GM19452 (cell line): ENCODE measurements at regions not wholly inside any gene's neighbourhood (a gene's known extent, or its start where the extent isn't known, plus 50 kb on each side); places are given as distances from the start of the nearest gene placed in this dataset.

Experiments
- ATAC-seq: cut with Tn5 transposase; IDR thresholded peaks from one replicate; pipeline ENCODE4 v1.9.1; 2021; ENCODE audit not compliant: unreplicated experiment

- ATAC-seq: no peak
Measured at GRCh38 chr2:15763822-15764682, 172.4 kb downstream of the DDX1 start.

GRCh38 chr2:15764683-15765011 lies 173.0 kb downstream of the DDX1 start:
- no peak for ATAC-seq

DNA sequence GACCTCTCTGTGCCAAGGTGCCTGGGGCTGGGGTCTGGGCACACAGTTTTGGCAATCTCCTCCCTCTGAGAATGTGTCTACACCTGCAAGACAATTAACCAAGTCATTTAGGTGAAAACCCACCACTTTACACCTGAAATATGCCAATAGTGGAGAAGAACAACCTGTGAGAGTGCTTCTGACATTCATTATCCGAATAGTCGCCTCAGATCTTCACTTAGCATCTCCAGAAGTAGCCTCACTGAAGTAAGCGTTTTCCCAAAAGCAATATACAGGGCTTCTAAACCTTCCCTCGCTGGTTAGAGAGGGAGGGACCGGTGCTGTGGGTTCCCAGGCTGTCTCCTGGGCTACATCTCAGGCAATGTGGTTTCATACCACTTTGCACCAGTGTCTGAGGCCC lies 173.5 kb downstream of the DDX1 start:
- no peak for ATAC-seq

DNA sequence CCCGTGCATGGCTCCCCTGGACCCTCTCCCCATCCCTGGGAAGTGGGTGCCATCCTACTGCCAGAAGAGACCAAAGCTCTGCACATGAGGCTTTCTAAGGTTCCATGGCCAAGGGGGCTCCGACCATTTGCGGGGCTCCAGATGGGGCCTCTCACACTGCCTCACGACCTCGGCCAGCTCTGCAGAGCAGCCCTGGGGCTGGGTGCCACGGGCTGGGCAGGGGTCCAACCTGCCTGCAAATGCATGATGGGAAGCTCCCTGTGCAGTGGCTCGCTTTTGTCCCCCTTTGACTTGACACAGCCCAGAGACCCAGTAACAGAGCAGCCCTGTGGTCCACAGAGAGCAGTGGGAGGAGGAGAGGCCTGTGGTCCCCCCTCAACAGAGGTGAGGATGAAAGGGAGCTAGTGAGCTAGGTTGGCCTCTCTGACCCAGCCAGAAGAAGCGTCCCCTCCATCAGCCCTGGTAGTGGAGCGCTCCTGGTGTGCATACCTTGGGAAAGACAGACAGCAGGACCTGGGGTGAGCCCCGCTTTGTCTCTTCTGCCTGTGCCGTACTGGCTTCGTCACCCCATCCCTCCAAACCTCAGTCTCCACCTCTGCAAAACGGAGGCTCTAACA lies 174.1 kb downstream of the DDX1 start:
- ATAC-seq: no peak

DNA sequence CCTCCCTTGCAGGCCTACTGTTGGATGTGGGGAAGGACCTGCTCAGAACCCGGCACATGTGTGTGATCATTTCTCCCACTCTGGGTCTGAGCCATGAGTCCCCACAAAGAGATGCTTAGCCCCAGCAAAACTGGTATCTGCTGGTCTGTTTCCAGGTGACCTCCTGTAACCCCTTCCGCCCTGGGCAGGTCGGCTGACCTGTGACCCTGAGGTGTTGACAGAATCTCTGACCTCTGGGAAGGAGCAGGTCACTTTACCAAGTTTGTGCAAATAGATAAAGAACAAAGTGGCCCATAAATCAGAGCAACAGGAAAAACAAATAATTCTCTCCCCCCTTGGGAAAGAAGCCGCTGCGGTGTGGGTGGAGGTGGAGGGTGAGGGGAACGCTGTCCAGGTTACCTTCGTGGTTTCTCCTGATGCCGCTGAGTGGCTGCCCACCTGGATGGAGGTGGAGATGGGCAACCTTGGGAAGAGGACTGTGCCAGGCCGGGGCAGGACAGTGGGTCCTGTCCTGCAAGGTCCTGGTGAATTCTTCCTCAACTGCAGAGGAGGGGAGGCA lies 174.0 kb upstream of the MYCN start:
- ATAC-seq: no peak

- ATAC-seq: no peak
Measured at GRCh38 chr2:15766911-15767597, 173.3 kb upstream of the MYCN start.

DNA sequence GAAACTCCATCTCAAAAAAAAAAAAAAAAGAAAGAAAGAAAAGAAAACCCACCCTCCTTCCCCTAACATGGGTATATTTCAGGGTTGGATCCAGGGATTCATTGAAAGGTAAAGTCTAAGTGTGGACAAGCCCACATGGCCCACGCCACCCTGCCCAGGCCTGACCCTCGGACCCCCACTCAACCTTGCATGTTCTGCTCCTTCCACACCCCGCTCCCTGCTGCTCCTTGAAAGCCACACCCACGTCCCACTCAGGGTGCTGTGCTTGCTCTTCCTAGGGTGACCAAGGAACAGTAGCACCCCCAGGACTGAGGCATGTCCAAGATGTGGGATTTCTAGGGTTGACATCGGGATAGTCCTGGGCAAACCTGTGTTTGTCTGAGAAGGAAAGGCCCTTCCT lies 172.7 kb upstream of the MYCN start:
- ATAC-seq: no peak

- no peak for ATAC-seq
Measured at GRCh38 chr2:15768142-15768541, 172.2 kb upstream of the MYCN start.

DNA sequence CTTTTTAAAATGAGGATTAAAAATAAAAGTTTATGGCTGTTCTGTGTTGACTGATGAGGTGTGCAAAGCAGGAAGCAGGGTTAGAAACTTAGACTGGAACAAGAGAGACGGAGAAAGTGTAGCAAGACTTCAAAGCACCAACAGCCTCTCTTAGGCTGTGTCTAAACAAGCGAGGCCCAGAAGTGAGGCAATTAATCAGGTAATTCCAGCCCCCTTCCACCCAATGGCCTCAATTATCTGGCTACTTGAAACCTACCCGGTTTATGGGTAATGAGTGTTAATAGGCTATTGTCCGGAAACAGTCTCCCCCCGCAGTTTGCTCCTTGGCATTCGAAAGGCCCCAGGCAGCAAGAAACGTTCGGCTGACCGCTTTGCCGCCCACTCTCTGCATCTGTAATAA lies 171.7 kb upstream of the MYCN start:
- no peak for ATAC-seq

DNA sequence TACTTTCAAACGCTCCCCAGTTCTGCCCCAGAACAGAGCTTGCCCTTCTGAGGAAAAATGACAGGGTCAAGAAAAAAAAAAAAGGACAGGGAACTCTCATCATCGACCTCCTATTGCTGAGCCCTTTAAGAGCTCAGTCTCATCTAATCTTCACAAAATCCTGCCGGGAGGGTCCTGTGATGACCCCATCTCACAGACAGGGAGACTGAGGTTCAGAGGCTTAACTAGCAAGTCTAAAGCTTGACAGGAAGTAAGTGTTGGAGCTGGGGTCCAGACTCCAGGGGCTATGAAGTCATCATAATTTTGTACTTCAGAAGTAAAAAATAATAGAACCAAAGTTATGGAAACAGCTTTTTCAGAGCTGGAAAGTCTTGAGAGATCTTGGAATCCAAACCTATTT lies 171.1 kb upstream of the MYCN start:
- no peak for ATAC-seq

DNA sequence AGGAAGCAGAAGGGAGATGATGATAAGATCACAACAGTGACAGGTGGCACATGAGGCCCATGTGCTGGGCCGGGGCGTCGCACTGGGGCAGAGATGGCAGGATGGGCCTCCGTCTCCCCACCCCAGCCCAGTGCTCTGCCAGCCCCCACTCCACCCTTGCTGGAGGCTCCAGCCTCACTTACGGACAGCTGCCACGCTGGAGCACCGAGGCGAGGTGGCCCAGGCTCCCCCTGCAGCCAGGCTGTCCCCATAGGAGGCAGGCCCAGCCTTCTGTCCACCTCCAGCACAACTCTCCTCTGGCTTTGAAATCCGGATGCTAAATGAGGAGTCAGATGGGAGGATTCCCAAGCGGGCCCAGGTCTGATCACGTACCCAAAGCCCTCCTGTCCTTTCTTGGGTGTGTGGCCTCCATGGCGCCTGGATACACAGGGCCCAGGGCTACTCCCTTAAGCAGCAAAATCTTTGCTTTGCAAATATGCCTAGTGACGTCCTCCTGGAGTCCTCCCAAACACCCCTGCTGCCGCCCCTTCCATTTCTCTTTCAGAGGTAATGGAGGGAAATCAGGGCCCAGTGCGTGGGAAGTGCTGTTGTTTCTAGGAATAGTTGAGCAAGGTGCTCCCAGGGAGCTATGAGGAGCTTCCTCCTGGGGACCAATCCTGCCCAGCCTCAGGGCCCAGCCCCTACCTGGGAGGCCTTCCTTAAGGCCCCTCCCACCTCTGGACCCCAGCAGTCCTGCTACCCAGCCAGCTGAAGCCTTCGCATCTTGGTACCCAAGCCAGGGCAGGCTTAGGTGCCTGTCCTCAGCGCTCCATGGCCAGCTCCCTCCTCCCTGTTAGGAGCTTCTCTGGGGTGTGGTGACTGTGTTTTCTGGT lies 170.4 kb upstream of the MYCN start:
- ATAC-seq: no peak

DNA sequence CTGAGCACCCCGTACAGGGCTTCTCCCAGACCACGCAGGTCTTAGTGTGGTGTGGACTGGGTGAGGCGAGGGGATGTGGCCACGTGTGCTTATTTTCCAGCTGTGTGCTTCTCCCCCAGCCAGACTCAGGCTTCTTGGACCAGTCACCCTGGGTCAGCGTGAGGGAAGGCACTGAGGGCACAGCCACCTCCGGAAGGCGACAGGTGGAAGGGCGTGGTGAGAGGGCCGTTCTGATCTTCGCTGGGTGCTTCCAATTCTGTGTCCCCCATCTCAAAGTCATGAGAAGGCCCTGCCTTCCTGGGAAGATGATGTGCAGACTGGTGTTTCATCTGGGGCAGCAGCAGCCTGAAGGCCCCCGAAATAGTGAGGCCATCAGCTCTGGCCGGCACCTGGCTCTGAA lies 169.7 kb upstream of the MYCN start:
- no peak for ATAC-seq

GRCh38 chr2:15771124-15771523 lies 169.2 kb upstream of the MYCN start:
- ATAC-seq: no peak

- no peak for ATAC-seq
Measured at GRCh38 chr2:15772086-15772595, 168.2 kb upstream of the MYCN start.

- ATAC-seq: no peak
Measured at GRCh38 chr2:15772681-15773080, 167.7 kb upstream of the MYCN start.

DNA sequence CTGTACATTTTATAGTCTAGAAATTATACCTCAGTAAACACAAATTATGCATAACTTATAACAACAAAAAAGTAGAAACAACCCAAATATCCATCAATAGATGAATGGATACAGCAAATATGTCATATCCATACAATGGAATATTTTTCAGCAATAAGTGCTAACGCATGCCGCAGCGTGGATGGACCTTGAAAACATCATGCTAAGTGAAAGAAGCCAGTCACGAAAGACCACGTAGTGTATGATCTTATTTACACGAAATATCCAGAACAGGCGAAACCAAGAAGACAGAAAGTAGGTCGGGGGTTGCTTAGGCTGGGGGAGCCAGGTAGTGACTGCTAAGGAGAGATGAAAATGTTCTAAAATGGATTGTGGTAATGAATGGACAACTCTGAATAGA lies 167.1 kb upstream of the MYCN start:
- ATAC-seq: no peak

GRCh38 chr2:15773846-15774245 lies 166.5 kb upstream of the MYCN start:
- ATAC-seq: no peak

DNA sequence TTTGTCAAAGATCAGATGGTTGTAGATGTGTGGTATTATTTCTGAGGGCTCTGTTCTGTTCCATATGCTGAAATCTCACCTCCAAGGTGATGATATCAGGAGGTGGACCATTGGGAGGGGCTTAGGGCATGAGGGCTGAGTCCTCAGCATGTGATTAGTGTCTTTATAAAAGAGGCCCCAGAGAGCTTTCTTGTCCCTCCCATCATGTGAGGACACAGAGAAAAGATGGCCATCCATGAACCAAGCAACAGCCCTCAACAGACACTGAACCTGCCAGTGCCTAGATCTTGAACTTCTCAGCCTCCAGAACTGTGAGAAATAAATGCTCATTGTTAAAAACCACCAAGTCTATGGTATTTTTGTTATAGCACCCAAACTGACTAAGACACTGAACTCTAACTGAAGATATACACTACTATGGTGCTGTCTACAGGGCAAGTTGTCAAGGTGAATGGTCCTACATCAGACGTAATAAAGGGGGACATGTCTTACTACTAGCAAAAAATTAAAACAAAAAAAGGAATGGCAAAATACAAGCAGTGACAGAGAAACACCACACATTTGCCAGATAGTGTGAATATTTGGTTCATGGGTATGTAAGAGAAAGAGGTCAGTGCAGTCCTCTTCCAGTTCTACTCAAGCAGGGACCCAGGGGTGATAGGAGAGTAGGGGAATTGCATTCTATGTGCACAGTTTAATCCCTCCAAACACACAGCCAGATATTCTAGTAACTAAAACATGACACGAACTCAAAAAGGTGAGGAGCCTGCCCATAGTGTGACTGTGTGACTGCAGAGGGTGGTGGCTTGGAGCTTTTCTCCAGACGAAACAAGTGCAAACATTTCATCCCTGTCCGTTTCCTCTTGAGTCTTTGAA lies 164.4 kb upstream of the MYCN start:
- ATAC-seq: no peak

DNA sequence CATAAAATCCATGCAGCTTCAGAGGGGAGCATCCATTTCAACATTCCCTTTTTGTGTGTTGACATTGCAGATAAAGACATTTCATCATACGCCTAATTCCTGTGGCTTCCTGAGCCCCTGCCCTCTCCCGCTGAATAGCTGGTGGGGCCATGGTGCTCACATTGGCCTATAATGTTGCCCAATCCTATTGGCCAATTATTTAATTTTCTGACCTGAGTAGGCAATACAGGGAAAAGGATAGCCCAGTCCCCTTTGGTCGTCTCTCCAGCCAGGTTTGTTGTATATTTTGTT lies 163.8 kb upstream of the MYCN start:
- no peak for ATAC-seq
